Fibroblast of lung (primary cell): ENCODE measurements at regions not wholly inside any gene's neighbourhood (a gene's known extent, or its start where the extent isn't known, plus 50 kb on each side); places are given as distances from the start of the nearest gene placed in this dataset.
"Not testable (repeated sequence)": the region's sequence is repeated elsewhere in the genome, so short reads cannot be mapped to it uniquely, and the experiment has no call there.

Experiments used
- EZH2 ChIP-seq: IDR thresholded peaks from 2 replicates; pipeline ENCODE4 v1.5.1; 2012; ENCODE audit warnings: low read length, control low read depth, mild to moderate bottlenecking; ENCODE audit errors: missing control alignments
- TF ChIP-seq, protein P1 (sequence below), 2 donors: IDR thresholded peaks in 1 of 2; conservative IDR thresholded peaks in 1 of 2; 1 replicate in 1 of 2; 2 replicates in 1 of 2; pipeline ENCODE4 v1.5.1; 2011 to 2012; ENCODE audit warnings: low read length in 2 of 2, control low read depth in 1 of 2, inconsistent platforms in 1 of 2, low read depth in 1 of 2, mild to moderate bottlenecking in 1 of 2

- TF ChIP-seq, protein P1, sequence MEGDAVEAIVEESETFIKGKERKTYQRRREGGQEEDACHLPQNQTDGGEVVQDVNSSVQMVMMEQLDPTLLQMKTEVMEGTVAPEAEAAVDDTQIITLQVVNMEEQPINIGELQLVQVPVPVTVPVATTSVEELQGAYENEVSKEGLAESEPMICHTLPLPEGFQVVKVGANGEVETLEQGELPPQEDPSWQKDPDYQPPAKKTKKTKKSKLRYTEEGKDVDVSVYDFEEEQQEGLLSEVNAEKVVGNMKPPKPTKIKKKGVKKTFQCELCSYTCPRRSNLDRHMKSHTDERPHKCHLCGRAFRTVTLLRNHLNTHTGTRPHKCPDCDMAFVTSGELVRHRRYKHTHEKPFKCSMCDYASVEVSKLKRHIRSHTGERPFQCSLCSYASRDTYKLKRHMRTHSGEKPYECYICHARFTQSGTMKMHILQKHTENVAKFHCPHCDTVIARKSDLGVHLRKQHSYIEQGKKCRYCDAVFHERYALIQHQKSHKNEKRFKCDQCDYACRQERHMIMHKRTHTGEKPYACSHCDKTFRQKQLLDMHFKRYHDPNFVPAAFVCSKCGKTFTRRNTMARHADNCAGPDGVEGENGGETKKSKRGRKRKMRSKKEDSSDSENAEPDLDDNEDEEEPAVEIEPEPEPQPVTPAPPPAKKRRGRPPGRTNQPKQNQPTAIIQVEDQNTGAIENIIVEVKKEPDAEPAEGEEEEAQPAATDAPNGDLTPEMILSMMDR (conservative IDR thresholded peaks at IDR 0.05 in 1 of 2, IDR thresholded peaks at IDR 0.05 in 1 of 2; ENCODE audit: low read depth in 1 of 2, low read length in 2 of 2) = not testable (repeated sequence)
- TF ChIP-seq EZH2 = not testable (repeated sequence)
Observed at GRCh38 chr14:101266441-101266840, 294.9 kb upstream of the DIO3 start.
